Upper lobe of left lung (tissue), 6 donors: ENCODE measurements at regions not wholly inside any gene's neighbourhood (a gene's known extent, or its start where the extent isn't known, plus 50 kb on each side); places are given as distances from the start of the nearest gene placed in this dataset.

Source experiments
- ATAC-seq, 2 donors: fragments of 200-7000 bp; cut with Tn5 transposase; one replicate each; pipeline ENCODE4 v1.9.1; 2022; ENCODE audit warnings: mild to moderate bottlenecking in 2 of 2, moderate library complexity in 2 of 2; ENCODE audit not compliant: low FRiP score in 2 of 2
- DNase-seq, 2 donors: peaks; one replicate each; pipeline ENCODE4 v3.0.0-alpha.2; 2019 to 2020
- H3K27ac ChIP-seq, 4 donors: fragments of 200-600 bp; sonication (generic); one replicate each; pipeline ENCODE4 v1.5.1; 2016 to 2019
- H3K27me3 ChIP-seq, 4 donors: fragments of 200-600 bp; sonication (generic); one replicate each; pipeline ENCODE4 v1.5.1; 2017 to 2019
- H3K36me3 ChIP-seq, 4 donors: fragments of 200-600 bp; sonication (generic); one replicate each; pipeline ENCODE4 v1.5.1; 2016 to 2019
- H3K4me1 ChIP-seq, 4 donors: fragments of 200-600 bp; sonication (generic); one replicate each; pipeline ENCODE4 v1.5.1; 2018 to 2019
- H3K4me3 ChIP-seq, 4 donors: fragments of 200-600 bp; sonication (generic); one replicate each; pipeline ENCODE4 v1.5.1; 2017 to 2019; ENCODE audit warnings: mild to moderate bottlenecking in 2 of 4, moderate library complexity in 1 of 4
- H3K9me3 ChIP-seq, 4 donors: fragments of 200-600 bp; sonication (generic); one replicate each; pipeline ENCODE4 v1.5.1; 2018 to 2019
- EP300 ChIP-seq, 4 donors: sonication (generic); formaldehyde crosslinking; IDR thresholded peaks; one replicate each; pipeline ENCODE4 v1.5.1; 2017; ENCODE audit warnings: antibody characterized with exemption in 4 of 4, control low read depth in 2 of 4
- POLR2A ChIP-seq, 4 donors: fragments of 450-650 bp; IDR thresholded peaks; one replicate each; pipeline ENCODE4 v1.5.1; 2016 to 2017; ENCODE audit warnings: antibody characterized with exemption in 4 of 4, mild to moderate bottlenecking in 2 of 4
- POLR2AphosphoS5 ChIP-seq, 2 donors: sonication (generic); formaldehyde crosslinking; IDR thresholded peaks; one replicate each; pipeline ENCODE4 v1.5.1; 2017; ENCODE audit warnings: antibody characterized with exemption in 2 of 2
- WGBS, 2 donors: methylation state at CpG; one replicate each; pipeline ENCODE4 v1.1.5; 2017 to 2018; 5-methylcytosine and 5-hydroxymethylcytosine counted together
- TF ChIP-seq, protein P1 (sequence below), 6 experiments: fragments of 450-650 bp in 4 of 6; fragments of 200-600 bp in 2 of 6; sonication (generic) in 2 of 6; IDR thresholded peaks; one replicate each; pipeline ENCODE4 v1.5.1; 2016 to 2019; ENCODE audit warnings: antibody characterized with exemption in 6 of 6
- donor health status: DM: no; HTN: no; CAD: no; lungs with moderate emphysema.
- donor health status: DM: no; HTN: yes; CAD: no; lungs with severe emphysema.

DNA sequence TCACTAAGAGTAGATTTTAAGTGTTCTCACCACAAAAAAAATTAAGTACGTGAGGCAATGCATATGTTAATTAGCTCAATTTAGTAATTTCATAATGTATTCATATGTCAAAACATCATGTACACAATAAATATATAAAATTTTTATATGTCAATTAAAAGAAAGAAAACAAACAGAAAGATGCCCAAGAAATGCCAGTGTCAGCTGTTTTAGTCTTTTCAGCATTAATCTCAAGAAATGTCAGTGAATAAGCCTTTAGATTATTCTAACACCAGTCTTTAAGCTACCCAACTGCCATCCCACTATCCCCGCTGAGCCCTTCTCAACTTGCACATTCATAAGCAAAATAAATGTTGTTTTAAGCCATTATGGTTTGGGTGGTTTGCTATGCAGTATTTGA lies 76.5 kb downstream of the C1D start:
- TF ChIP-seq EP300 (IDR thresholded peaks at IDR 0.05) (no peak), POLR2AphosphoS5 (IDR thresholded peaks at IDR 0.05) (no peak), POLR2A (IDR thresholded peaks at IDR 0.05) (no peak)
- TF ChIP-seq, protein P1, sequence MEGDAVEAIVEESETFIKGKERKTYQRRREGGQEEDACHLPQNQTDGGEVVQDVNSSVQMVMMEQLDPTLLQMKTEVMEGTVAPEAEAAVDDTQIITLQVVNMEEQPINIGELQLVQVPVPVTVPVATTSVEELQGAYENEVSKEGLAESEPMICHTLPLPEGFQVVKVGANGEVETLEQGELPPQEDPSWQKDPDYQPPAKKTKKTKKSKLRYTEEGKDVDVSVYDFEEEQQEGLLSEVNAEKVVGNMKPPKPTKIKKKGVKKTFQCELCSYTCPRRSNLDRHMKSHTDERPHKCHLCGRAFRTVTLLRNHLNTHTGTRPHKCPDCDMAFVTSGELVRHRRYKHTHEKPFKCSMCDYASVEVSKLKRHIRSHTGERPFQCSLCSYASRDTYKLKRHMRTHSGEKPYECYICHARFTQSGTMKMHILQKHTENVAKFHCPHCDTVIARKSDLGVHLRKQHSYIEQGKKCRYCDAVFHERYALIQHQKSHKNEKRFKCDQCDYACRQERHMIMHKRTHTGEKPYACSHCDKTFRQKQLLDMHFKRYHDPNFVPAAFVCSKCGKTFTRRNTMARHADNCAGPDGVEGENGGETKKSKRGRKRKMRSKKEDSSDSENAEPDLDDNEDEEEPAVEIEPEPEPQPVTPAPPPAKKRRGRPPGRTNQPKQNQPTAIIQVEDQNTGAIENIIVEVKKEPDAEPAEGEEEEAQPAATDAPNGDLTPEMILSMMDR (IDR thresholded peaks at IDR 0.05): no peak
- DNase-seq (no peak), ATAC-seq (no peak)
- Histone ChIP-seq H3K27me3 (no peaks in the 10 kb centered on the region), H3K4me3 (no peak overlapping the region), H3K27ac (no peak overlapping the region), H3K4me1 (no peaks in the 10 kb centered on the region), H3K9me3 (peaks cover 0 to 1% (median 0%) of the 10 kb centered on the region in 4 donors), H3K36me3 (no peaks in the 10 kb centered on the region)
- WGBS, 2 donors: 88 to 94% methylated on average over 2 of the region's 2 CpGs
